ENCODE measurements at regions not wholly inside any gene's neighbourhood (a gene's known extent, or its start where the extent isn't known, plus 50 kb on each side); places are given as distances from the start of the nearest gene placed in this dataset.

GRCh38 chr1:198887866-198888265 lies 249.0 kb downstream of the PTPRC start:
- no peak for ATAC-seq
- TF ChIP-seq TCF4 (CRISPR knock-in tag; IDR thresholded peaks at IDR 0.05; ENCODE audit: borderline replicate concordance) (no peak), RARB (CRISPR knock-in tag; IDR thresholded peaks at IDR 0.05) (no peak), CSDC2 (CRISPR knock-in tag; IDR thresholded peaks at IDR 0.05) (no peak), GLIS3 (CRISPR knock-in tag; IDR thresholded peaks at IDR 0.05) (no peak), ZFP3 (CRISPR knock-in tag; IDR thresholded peaks at IDR 0.05) (no peak), POU6F1 (CRISPR knock-in tag; IDR thresholded peaks at IDR 0.05; ENCODE audit: borderline replicate concordance, low read depth) (no peak), CREB5 (CRISPR knock-in tag; IDR thresholded peaks at IDR 0.05; ENCODE audit: low read depth) (no peak)

GRCh38 chr1:198888379-198888943 lies 249.6 kb downstream of the PTPRC start:
- TF ChIP-seq CSRNP3 (CRISPR knock-in tag; IDR thresholded peaks at IDR 0.05), result no peak
- no peak for TF ChIP-seq POU6F1 (CRISPR knock-in tag; IDR thresholded peaks at IDR 0.05; ENCODE audit: borderline replicate concordance, low read depth)
- no peak for TF ChIP-seq PATZ1 (CRISPR knock-in tag; IDR thresholded peaks at IDR 0.05; ENCODE audit: borderline replicate concordance)
- TF ChIP-seq TSHZ2 (CRISPR knock-in tag; IDR thresholded peaks at IDR 0.05), result no peak
- TF ChIP-seq ZNF565 (CRISPR knock-in tag; conservative IDR thresholded peaks at IDR 0.05; ENCODE audit: low read depth), result no peak
- no peak for TF ChIP-seq ISL1 (CRISPR knock-in tag; IDR thresholded peaks at IDR 0.05)
- TF ChIP-seq ZFP3 (CRISPR knock-in tag; IDR thresholded peaks at IDR 0.05), result no peak
- TF ChIP-seq ZNF70 (CRISPR knock-in tag; IDR thresholded peaks at IDR 0.05), result no peak
- no peak for TF ChIP-seq TCF4 (CRISPR knock-in tag; IDR thresholded peaks at IDR 0.05; ENCODE audit: borderline replicate concordance)
- TF ChIP-seq ARNTL (CRISPR knock-in tag; IDR thresholded peaks at IDR 0.05; ENCODE audit: borderline replicate concordance, low read depth), result no peak
- TF ChIP-seq CREB5 (CRISPR knock-in tag; IDR thresholded peaks at IDR 0.05; ENCODE audit: low read depth), result no peak
- TF ChIP-seq PPARA (CRISPR knock-in tag; IDR thresholded peaks at IDR 0.05; ENCODE audit: borderline replicate concordance), result no peak
- TF ChIP-seq CSDC2 (CRISPR knock-in tag; IDR thresholded peaks at IDR 0.05), result no peak
- no peak for ATAC-seq

- ATAC-seq, result no peak
- TF ChIP-seq TCF4 (CRISPR knock-in tag; IDR thresholded peaks at IDR 0.05; ENCODE audit: borderline replicate concordance) (no peak), ARNTL (CRISPR knock-in tag; IDR thresholded peaks at IDR 0.05; ENCODE audit: borderline replicate concordance, low read depth) (no peak), RARB (CRISPR knock-in tag; IDR thresholded peaks at IDR 0.05) (no peak), ISL1 (CRISPR knock-in tag; IDR thresholded peaks at IDR 0.05) (no peak), PPARA (CRISPR knock-in tag; IDR thresholded peaks at IDR 0.05; ENCODE audit: borderline replicate concordance) (no peak), TOX (CRISPR knock-in tag; IDR thresholded peaks at IDR 0.05; ENCODE audit: borderline replicate concordance) (no peak), ZNF8 (CRISPR knock-in tag; IDR thresholded peaks at IDR 0.05) (no peak), PATZ1 (CRISPR knock-in tag; IDR thresholded peaks at IDR 0.05; ENCODE audit: borderline replicate concordance) (no peak), TSHZ2 (CRISPR knock-in tag; IDR thresholded peaks at IDR 0.05) (no peak), OSR1 (CRISPR knock-in tag; IDR thresholded peaks at IDR 0.05) (no peak)
These were observed 250.3 kb downstream of the PTPRC start for GRCh38 chr1:198889101-198889500.
